Vagina (tissue), 2 donors: ENCODE measurements at regions not wholly inside any gene's neighbourhood (a gene's known extent, or its start where the extent isn't known, plus 50 kb on each side); places are given as distances from the start of the nearest gene placed in this dataset.

Experiments
- DNase-seq, 2 donors: peaks; one replicate each; pipeline ENCODE4 v3.0.0-alpha.2; 2017; ENCODE audit errors: extremely low spot score in 2 of 2
- H3K27ac ChIP-seq: fragments of 200-600 bp; sonication (generic); one replicate; pipeline ENCODE4 v1.5.1; 2019
- H3K27me3 ChIP-seq: fragments of 200-600 bp; sonication (generic); one replicate; pipeline ENCODE4 v1.5.1; 2019
- H3K36me3 ChIP-seq, 2 donors: fragments of 200-600 bp; sonication (generic); one replicate each; pipeline ENCODE4 v1.5.1; 2017 to 2019
- H3K4me1 ChIP-seq: fragments of 200-600 bp; sonication (generic); one replicate; pipeline ENCODE4 v1.5.1; 2019
- H3K4me3 ChIP-seq, 2 donors: fragments of 200-600 bp; sonication (generic); 1 replicate in 1 of 2; 2 replicates in 1 of 2; pipeline ENCODE4 v1.5.1; 2016 to 2019
- H3K9me3 ChIP-seq: fragments of 200-600 bp; sonication (generic); one replicate; pipeline ENCODE4 v1.5.1; 2019
- CTCF ChIP-seq, 3 experiments: fragments of 450-650 bp in 2 of 3; fragments of 200-600 bp in 1 of 3; sonication (generic) in 1 of 3; IDR thresholded peaks; one replicate each; pipeline ENCODE4 v1.5.1; 2017 to 2019; ENCODE audit warnings: antibody characterized with exemption in 3 of 3, mild to moderate bottlenecking in 2 of 3, moderate library complexity in 2 of 3
- POLR2A ChIP-seq, 2 donors: fragments of 450-650 bp; IDR thresholded peaks; one replicate each; pipeline ENCODE4 v1.6.1; 2017; ENCODE audit warnings: antibody characterized with exemption in 2 of 2, mild to moderate bottlenecking in 2 of 2, moderate library complexity in 2 of 2
- POLR2AphosphoS5 ChIP-seq, 2 donors: sonication (generic); formaldehyde crosslinking; IDR thresholded peaks; one replicate each; pipeline ENCODE4 v1.9.0; 2017; ENCODE audit warnings: antibody characterized with exemption in 2 of 2, mild to moderate bottlenecking in 2 of 2, low read depth in 1 of 2; ENCODE audit not compliant: insufficient read depth in 1 of 2
- intact Hi-C: fragments of 100-400 bp; cut with DNase I; formaldehyde crosslinking; loops from one replicate; pipeline ENCODE4 v1.15.1; 2023

DNA sequence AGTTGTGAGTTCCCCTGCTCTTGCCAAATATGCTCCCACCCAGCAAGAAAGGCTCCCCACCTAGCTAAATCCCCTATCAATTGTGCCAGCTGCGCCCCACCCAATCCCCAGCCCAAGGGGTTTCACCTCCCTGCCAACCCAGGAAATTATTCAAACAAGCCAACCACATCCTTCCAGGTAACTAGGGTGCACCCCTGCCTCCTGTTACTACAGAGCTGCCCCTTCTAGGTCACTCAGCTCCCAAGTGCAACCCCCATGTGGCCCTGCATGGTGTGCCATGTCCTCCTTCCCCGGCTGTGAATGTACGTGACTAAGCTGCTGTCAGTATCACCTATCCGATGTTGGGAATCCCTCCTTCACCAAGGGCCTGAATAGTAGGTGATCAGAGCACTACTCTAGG, 91.2 kb upstream of the LDAH start:
- intact Hi-C loops, result no loop called here
- TF ChIP-seq CTCF (IDR thresholded peaks at IDR 0.05), result no peak
- TF ChIP-seq POLR2AphosphoS5 (IDR thresholded peaks at IDR 0.05; ENCODE audit: insufficient read depth in 1 of 2, low read depth in 1 of 2), result no peak
- TF ChIP-seq POLR2A (IDR thresholded peaks at IDR 0.05), result no peak
- H3K9me3 ChIP-seq, result no peaks in the 10 kb centered on the region
- DNase-seq, result peak in 1 of 2 donors; percentile 71
- H3K27ac ChIP-seq, result no peak overlapping the region
- H3K4me3 ChIP-seq, result no peak overlapping the region
- no peaks in the 10 kb centered on the region for H3K36me3 ChIP-seq
- H3K27me3 ChIP-seq, result no peaks in the 10 kb centered on the region
- peaks cover 25% of the 10 kb centered on the region for H3K4me1 ChIP-seq

DNA sequence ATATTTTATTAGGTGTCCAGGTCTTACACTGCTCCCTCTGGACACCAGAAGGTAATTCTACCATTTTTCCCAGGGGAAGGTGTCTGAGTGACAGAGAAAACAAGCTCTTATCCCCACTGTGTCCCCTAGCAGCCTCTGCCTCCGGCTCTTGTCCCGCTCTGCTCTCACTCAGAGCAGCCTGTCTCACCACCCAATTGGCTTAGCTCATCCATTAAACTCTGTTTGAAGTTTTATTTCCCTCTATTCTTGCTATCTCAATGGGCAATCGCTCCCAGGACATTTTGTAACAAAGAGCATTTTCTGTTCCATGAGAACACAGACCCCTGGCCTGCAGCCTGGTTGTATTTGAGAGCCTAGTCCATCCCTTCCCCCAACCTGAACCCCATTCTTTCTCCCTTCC, 90.6 kb upstream of the LDAH start:
- TF ChIP-seq POLR2AphosphoS5 (IDR thresholded peaks at IDR 0.05; ENCODE audit: insufficient read depth in 1 of 2, low read depth in 1 of 2) (no peak), CTCF (IDR thresholded peaks at IDR 0.05) (no peak), POLR2A (IDR thresholded peaks at IDR 0.05) (no peak)
- peak in 1 of 2 donors; percentile 52 for DNase-seq
- no peaks in the 10 kb centered on the region for H3K36me3 ChIP-seq
- H3K27ac ChIP-seq, result no peak overlapping the region
- intact Hi-C loops, result no loop called here
- peaks cover 25% of the 10 kb centered on the region for H3K4me1 ChIP-seq
- no peaks in the 10 kb centered on the region for H3K27me3 ChIP-seq
- H3K4me3 ChIP-seq, result no peak overlapping the region
- no peaks in the 10 kb centered on the region for H3K9me3 ChIP-seq

DNA sequence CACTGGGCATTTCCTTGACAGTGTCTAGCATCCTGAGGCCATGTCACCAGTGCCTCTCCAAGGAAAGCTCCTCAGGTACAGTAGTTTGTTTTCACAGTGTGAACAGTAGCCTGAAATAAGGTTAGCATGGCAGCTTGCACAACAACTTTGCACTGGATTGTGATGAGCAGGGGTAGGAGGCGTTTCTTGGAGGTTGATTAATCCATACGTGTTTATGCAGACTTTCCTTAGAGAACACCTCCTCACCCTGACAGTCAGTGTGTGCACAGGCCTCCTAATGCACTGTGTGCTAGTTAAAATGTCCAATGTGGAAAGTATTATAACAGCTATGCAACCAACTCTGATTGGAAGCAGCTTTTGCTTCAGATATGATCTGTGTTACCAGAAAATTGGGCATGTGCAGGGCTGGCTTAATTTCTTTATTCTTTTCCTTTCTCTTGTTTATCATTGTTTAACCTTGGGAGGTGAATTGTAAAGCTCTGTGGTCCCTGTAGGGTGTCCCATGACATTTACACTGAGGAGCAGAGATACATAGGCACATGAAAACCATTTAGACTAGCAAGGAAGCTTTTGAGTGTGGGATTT, 77.2 kb upstream of the LDAH start:
- no peaks in the 10 kb centered on the region for H3K4me1 ChIP-seq
- no peaks in the 10 kb centered on the region for H3K36me3 ChIP-seq
- no peak overlapping the region for H3K4me3 ChIP-seq
- no peak overlapping the region for H3K27ac ChIP-seq
- TF ChIP-seq POLR2AphosphoS5 (IDR thresholded peaks at IDR 0.05; ENCODE audit: insufficient read depth in 1 of 2, low read depth in 1 of 2) (no peak), POLR2A (IDR thresholded peaks at IDR 0.05) (no peak)
- DNase-seq, result no peak
- intact Hi-C loops, result no loop called here
- no peaks in the 10 kb centered on the region for H3K9me3 ChIP-seq
- H3K27me3 ChIP-seq, result no peaks in the 10 kb centered on the region

GRCh38 chr2:20897874-20898453, 75.1 kb upstream of the LDAH start:
- intact Hi-C loops, result no loop called here
- H3K4me1 ChIP-seq, result no peaks in the 10 kb centered on the region
- no peaks in the 10 kb centered on the region for H3K36me3 ChIP-seq
- no peak overlapping the region for H3K27ac ChIP-seq
- no peaks in the 10 kb centered on the region for H3K9me3 ChIP-seq
- TF ChIP-seq POLR2AphosphoS5 (IDR thresholded peaks at IDR 0.05; ENCODE audit: insufficient read depth in 1 of 2, low read depth in 1 of 2), result no peak
- TF ChIP-seq CTCF (IDR thresholded peaks at IDR 0.05), result no peak
- no peak for TF ChIP-seq POLR2A (IDR thresholded peaks at IDR 0.05)
- H3K4me3 ChIP-seq, result no peak overlapping the region
- no peaks in the 10 kb centered on the region for H3K27me3 ChIP-seq
- DNase-seq, result no peak

- Histone ChIP-seq H3K36me3 (no peaks in the 10 kb centered on the region), H3K27me3 (no peaks in the 10 kb centered on the region), H3K27ac (no peak overlapping the region), H3K4me1 (no peaks in the 10 kb centered on the region), H3K4me3 (no peak overlapping the region), H3K9me3 (no peaks in the 10 kb centered on the region)
- TF ChIP-seq CTCF (IDR thresholded peaks at IDR 0.05), result no peak
- no peak for TF ChIP-seq POLR2AphosphoS5 (IDR thresholded peaks at IDR 0.05; ENCODE audit: insufficient read depth in 1 of 2, low read depth in 1 of 2)
- no peak for TF ChIP-seq POLR2A (IDR thresholded peaks at IDR 0.05)
- no peak for DNase-seq
- intact Hi-C loops, result no loop called here
These were observed 74.1 kb upstream of the LDAH start for GRCh38 chr2:20897047-20897446.
